Islet precursor cell (in vitro differentiated cells): ENCODE measurements at regions not wholly inside any gene's neighbourhood (a gene's known extent, or its start where the extent isn't known, plus 50 kb on each side); places are given as distances from the start of the nearest gene placed in this dataset.

Source experiments
- DNase-seq: peaks from one replicate; pipeline ENCODE4 v3.0.0-alpha.2; 2018

DNA sequence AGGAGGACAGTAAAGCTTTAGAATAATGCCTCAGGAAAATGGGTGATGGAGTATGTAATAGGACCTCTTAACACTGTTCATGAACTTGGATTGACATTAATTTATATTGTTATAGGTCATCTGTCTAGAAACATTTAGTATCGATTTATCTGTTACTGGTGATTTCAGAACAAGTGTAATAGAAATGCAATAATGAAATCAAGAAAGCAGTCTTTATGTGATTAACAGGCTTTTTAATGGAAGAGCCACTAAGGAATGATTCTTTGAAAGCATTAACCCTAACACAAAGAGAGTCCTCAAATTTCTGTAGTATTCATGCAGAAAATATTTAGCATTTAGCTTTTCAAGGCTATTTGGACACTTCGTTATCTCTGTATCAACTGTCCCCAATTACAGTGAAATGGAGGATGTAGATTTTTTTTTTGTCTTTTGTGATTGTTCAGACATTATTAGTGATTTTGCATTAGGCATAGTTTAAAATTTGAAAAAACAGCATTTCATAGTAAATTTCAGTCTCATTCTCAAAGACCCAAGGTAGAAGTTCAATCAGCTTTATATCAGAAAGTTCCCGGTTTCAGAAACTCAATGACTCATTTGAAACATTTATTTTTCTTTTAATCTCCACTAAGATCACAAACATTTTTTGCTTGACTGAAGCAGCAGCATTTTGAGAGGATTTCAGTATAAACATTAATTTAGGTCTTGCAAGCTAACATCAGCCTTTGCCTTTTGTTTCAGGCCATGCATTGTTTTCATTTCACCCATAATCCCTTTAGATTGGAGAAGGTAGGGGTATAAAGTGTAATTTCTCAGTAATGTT is 56.3 kb downstream of the AGTR2 start:
- no peak for DNase-seq

- no peak for DNase-seq
These were observed 59.8 kb downstream of the AGTR2 start for GRCh38 chrX:116230130-116230898.

DNA sequence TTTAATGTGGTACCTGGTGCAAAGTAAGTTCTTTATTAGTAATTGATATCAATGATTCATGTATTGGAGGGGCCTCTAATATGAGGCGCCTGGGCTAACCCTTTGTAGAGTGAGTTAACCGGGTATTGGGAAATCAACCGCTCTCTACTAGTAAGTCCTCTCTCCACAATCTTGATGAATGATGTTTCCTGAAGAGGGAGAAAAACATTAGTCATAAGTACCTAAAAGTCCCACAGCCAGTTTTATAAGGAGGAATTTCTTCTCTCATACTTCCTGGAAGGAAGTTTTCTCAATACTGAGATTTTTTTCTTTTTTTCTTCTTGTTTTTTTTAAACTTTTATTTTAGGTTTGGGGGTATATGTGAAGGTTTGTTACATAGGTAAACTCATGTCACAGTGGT is 62.3 kb downstream of the AGTR2 start:
- DNase-seq = no peak

GRCh38 chrX:116236666-116237065 is 66.1 kb downstream of the AGTR2 start:
- DNase-seq = no peak

DNA sequence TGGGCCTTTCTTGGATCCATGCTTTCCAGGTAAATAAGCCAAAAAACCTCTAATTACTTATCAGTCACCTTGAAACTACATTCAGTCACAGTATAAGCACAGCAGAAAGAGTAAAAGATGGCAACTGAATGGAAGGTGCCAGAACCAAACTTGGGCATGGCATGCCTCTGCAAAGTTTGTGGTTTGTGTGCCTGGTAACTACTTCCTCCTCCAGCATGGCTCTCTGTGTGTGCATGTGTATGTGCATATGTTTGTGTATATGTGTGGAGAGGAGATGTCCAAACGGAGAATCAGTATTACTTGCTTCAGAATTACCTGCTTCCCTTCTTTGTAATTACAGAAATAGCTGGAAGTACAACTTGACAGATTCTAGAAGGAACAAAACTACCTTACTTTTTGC is 67.5 kb downstream of the AGTR2 start:
- DNase-seq = no peak

DNA sequence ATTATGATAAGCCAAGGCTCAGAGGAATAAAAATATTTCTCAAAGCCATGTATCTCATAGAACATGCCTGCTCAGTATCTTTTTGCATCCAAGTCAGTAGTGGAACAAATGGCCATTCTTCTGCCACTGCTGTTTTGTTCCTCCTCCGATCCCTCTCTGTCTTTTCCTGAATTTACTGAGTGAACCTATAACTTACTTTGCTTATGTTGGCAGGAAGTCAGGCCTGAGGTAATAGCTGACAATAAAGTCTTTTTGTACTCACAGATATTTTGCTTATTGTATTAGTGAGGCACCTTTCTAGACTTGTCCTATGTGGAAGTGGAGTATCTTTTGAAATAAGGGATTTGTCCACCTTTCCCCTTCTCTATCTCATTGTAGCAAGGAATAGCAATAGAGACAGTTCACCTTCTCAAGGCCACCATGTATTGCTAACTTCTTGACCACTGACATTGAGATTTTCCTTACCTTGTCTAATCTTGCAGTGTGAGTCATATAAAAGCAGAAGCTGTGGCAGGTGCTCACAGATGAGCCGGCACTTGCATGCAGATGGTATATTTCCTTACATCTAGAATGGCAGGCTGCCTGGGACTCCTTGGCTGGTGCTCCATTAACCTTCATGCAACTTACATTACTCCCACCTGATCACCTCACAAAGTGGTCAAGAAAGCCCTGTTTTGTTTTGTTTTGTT is 68.2 kb downstream of the AGTR2 start:
- DNase-seq = no peak

- no peak for DNase-seq
These were observed 69.6 kb downstream of the AGTR2 start for GRCh38 chrX:116239944-116240840.

DNA sequence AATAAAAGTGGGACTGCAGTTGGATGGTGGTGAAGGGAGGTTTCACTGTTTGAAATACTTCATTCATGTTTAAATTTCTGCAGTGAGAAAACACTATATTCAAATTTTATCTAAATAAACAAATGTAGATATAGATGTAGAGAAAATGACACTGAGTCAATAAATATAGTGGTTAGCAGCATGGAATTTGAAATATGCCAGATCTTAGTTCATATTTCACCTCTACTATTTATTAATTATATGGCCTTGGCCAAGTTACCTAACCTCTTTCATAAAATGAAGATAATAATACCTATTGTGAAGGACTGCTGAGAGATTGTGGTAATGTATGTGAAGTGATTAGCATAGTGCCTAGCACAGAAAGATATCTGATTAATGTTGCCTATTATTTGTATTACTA is 70.5 kb downstream of the AGTR2 start:
- DNase-seq = no peak

GRCh38 chrX:116243039-116243438 is 72.5 kb downstream of the AGTR2 start:
- no peak for DNase-seq

- peak; percentile 43 for DNase-seq
These were observed 75.7 kb downstream of the AGTR2 start for GRCh38 chrX:116246261-116246660.

DNA sequence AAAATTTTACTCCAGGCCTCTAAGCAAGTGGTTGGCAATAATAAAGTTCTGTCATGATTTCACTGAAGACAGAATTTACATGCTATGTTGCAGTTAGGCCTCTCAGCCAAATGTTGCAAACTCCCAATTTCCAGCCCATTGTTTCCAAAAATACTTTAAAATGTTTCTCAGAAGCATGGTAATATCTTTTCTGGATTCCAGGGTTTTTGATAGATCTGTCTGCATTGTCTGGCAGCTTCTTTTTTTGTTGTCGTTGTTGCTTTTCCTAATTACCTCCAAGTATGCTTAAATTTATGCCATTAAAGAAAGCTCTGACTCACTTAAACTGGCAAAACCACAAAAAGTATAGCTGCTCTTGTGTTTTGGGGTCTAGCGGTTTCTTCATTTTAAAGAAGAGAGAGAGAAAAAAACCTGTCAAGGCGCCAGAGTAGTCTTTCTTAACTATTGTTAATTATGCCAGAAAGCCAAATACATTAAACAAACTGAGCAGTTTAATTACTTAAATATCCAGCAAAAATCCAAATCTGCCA is 97.0 kb downstream of the AGTR2 start:
- DNase-seq = no peak

- peak; percentile 81 for DNase-seq
These were observed 101.8 kb downstream of the AGTR2 start for GRCh38 chrX:116272322-116272721.

DNA sequence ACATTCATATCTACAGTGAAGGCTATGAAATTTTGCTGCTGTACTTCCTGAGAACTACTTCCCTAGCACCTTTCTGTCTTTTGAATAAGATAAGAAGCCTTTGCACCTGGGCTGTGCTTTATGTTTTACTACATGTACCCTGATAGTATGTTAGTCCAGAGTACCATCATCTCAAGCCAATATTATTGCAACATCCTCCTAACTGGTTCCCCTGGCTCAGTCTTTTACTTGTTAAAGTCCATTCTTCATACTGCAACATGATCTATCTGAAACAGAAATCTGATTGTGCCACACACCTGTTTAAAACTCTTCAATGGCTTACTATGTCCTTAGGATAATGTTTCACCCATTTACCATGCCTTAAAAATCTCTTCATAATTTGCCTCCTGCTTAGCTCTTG is 102.3 kb downstream of the AGTR2 start:
- no peak for DNase-seq

DNA sequence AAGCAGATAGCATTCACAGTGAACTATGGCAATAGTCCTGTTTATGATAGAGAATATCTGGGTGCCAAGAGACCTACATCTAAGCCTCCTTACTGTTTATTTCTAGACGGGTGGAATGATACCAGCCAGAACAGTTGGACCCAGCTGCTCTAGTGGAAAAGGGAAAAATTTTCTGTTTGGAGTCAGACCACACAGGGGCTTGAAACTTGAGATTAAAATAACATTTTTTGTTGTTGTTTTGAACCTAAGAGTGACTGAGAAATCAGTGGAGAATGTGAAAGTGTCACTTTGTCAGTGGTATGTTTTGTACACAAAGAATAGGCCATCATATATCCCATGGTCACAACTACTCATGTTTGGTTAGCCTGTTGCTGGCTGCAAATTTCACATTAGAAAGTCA is 105.7 kb downstream of the AGTR2 start:
- DNase-seq = no peak

- DNase-seq = no peak
These were observed 107.0 kb downstream of the AGTR2 start for GRCh38 chrX:116277351-116278225.

- no peak for DNase-seq
These were observed 108.3 kb downstream of the AGTR2 start for GRCh38 chrX:116278826-116279225.

- no peak for DNase-seq
These were observed 110.6 kb downstream of the AGTR2 start for GRCh38 chrX:116281106-116281505.

DNA sequence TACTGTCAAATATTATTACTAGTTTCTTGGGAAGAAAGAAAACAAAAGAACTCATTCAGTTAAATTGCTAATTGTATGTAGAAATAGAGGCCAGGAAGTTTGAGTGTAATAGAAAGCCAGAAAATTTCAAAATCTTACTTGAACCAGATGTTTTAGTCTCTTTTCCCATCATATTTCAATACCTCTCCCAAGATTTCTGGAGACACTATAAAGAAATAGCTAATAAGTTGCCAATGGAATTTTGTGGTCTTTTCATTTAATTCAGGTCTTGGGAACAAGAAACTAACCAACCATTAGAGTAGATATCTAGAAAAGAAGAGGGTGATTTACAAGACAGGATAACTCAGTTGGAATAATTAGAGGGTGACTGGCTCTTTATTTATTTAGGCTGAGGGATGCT is 112.2 kb downstream of the AGTR2 start:
- no peak for DNase-seq

DNA sequence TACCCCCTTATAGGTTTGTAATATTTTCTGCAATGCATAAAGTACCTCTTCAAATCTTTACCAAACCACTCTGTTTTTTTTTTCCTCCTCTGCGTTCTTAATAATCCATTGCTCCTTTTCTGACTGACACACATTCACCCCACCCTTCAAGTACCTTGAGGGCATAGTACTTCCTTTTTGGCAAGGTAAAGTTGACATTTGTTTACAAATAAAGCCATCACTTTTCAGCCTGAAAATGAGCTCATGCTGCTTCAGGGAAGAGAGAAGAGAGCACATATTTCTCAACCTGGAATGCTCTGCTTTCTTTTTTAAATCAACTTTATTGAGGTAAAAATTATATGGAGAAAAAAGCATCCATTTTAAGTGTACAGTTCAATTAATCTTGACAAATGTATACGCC is 113.9 kb downstream of the AGTR2 start:
- no peak for DNase-seq

DNA sequence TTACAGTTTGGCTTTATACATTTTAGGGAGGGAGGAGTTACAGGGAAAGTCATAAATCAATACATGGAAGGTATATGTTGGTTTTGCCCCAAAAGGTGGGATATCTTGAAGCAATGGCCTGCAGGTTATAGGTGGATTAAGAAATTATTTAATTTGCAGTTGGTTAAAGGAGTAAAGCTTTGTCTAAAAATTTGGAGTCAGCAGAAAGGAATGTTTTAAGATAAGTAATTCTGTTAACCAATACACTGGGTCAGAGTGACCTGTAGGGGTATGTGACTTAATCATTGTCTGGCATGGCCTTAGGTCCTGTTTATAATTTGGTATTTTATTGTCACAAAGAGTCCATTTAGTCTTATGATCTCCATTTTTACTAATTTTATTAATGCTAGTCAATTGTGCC is 115.0 kb downstream of the AGTR2 start:
- no peak for DNase-seq

GRCh38 chrX:116289592-116289991 is 119.0 kb downstream of the AGTR2 start:
- no peak for DNase-seq
